ENCODE measurements at regions not wholly inside any gene's neighbourhood (a gene's known extent, or its start where the extent isn't known, plus 50 kb on each side); places are given as distances from the start of the nearest gene placed in this dataset.
A peak's percentile ranks its signal among the peaks of the same experiment; 100 is the strongest.

DNA sequence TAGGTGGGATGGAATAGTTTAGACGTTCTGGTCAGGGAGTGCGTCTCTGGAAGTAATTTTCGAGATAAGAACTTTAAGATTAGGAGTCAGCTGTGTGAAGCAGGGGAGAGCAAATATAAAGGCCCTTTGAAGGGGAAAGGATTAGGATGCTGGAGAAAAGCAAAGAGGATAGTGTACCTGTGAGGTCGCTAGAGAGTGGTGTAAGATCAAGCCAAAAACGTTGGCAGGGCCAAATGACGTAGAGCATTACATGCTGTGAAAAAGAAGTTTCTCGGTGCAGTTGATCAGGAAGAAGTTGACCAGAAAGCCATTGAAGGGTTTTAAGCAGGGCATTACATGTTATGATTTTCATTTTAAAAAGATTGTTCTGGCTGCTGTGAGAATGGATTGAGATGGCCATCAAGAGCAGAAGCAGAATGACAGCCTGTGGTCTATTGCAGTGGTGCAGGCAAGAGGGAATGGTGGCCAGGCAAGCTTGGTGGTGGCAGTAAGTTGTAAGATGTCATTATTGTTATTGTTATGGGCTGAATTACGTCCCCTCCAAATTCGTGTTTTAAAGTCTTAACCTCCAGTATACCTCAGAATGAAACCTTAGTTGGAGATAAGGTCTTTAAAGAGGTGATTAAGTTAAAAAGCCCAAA, 113.6 kb upstream of the KIF26B start:
- Histone ChIP-seq H4K20me1 (replicated peaks; ENCODE audit: insufficient read depth) (no peaks in the 10 kb centered on the region), H3K36me3 (ENCODE audit: insufficient read depth) (no peaks in the 10 kb centered on the region), H3F3A (replicated peaks; ENCODE audit: low read depth) (no peaks in the 10 kb centered on the region), H3K79me2 (replicated peaks; ENCODE audit: insufficient read depth) (no peaks in the 10 kb centered on the region; the same call in 1 of the 2 replicates), H3K4me3 (no peak overlapping the region), H2AFZ (no peak overlapping the region), H3K27me3 (ENCODE audit: insufficient read depth) (no peaks in the 10 kb centered on the region), H3K9me2 (ENCODE audit: insufficient read depth) (no peaks in the 10 kb centered on the region), H3K4me2 (no peak overlapping the region), H3K27ac (ENCODE audit: low read depth) (no peak overlapping the region), H3K4me1 (ENCODE audit: insufficient read depth) (peaks cover 6% of the 10 kb centered on the region)
- Mint-ChIP-seq H3K27me3 (ENCODE audit: insufficient read depth, low read depth, poor library complexity) (no peaks in the 10 kb centered on the region), H3K4me1 (peaks cover 25% of the 10 kb centered on the region), H3K36me3 (ENCODE audit: low read depth) (no peaks in the 10 kb centered on the region), H3K4me3 (no peak overlapping the region), H3K9me3 (no peaks in the 10 kb centered on the region), H3K27ac (no peak overlapping the region)
- DNase-seq (ENCODE audit: low spot score), result no peak
- TF ChIP-seq, protein P1, sequence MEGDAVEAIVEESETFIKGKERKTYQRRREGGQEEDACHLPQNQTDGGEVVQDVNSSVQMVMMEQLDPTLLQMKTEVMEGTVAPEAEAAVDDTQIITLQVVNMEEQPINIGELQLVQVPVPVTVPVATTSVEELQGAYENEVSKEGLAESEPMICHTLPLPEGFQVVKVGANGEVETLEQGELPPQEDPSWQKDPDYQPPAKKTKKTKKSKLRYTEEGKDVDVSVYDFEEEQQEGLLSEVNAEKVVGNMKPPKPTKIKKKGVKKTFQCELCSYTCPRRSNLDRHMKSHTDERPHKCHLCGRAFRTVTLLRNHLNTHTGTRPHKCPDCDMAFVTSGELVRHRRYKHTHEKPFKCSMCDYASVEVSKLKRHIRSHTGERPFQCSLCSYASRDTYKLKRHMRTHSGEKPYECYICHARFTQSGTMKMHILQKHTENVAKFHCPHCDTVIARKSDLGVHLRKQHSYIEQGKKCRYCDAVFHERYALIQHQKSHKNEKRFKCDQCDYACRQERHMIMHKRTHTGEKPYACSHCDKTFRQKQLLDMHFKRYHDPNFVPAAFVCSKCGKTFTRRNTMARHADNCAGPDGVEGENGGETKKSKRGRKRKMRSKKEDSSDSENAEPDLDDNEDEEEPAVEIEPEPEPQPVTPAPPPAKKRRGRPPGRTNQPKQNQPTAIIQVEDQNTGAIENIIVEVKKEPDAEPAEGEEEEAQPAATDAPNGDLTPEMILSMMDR (conservative IDR thresholded peaks at IDR 0.05; ENCODE audit: low read depth in 2 of 2), result peak in 1 of 2 experiments; percentile 17; a peak in 2 of 4 replicates
- TF ChIP-seq, protein P2, sequence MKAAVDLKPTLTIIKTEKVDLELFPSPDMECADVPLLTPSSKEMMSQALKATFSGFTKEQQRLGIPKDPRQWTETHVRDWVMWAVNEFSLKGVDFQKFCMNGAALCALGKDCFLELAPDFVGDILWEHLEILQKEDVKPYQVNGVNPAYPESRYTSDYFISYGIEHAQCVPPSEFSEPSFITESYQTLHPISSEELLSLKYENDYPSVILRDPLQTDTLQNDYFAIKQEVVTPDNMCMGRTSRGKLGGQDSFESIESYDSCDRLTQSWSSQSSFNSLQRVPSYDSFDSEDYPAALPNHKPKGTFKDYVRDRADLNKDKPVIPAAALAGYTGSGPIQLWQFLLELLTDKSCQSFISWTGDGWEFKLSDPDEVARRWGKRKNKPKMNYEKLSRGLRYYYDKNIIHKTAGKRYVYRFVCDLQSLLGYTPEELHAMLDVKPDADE (IDR thresholded peaks at IDR 0.05), result no peak
- no peak for TF ChIP-seq EZH2 (IDR thresholded peaks at IDR 0.05; ENCODE audit: low read depth, unreplicated experiment)
- ATAC-seq, result peak; percentile 46

DNA sequence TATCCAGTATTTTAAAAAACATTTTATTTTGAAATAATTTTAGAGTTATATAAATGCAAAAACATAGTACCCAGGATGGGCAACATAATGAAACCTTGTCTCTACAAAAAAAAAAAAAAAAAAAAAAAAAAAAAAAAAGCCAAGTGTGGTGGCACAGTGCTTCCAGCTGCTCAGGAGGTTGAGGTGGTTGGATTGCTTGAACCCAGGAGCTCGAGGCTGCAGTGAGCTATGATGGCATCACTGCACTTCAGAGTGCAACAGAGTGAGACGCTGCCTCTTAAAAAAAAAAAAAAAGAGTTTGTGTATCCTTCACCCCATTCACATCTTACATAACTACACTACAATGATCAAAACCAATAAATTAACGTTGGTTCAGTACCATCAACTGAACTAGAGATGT, 115.6 kb upstream of the KIF26B start:
- Histone ChIP-seq H4K20me1 (replicated peaks; ENCODE audit: insufficient read depth) (no peaks in the 10 kb centered on the region), H3K9me2 (ENCODE audit: insufficient read depth) (no peaks in the 10 kb centered on the region), H3F3A (replicated peaks; ENCODE audit: low read depth) (no peaks in the 10 kb centered on the region), H2AFZ (no peak overlapping the region), H3K27ac (ENCODE audit: low read depth) (no peak overlapping the region), H3K4me2 (no peak overlapping the region), H3K4me1 (ENCODE audit: insufficient read depth) (no peaks in the 10 kb centered on the region), H3K4me3 (no peak overlapping the region), H3K36me3 (ENCODE audit: insufficient read depth) (no peaks in the 10 kb centered on the region), H3K79me2 (replicated peaks; ENCODE audit: insufficient read depth) (no peaks in the 10 kb centered on the region; the same call in 1 of the 2 replicates), H3K27me3 (ENCODE audit: insufficient read depth) (no peaks in the 10 kb centered on the region)
- Mint-ChIP-seq H3K27ac (no peak overlapping the region), H3K9me3 (no peaks in the 10 kb centered on the region), H3K36me3 (ENCODE audit: low read depth) (no peaks in the 10 kb centered on the region), H3K4me3 (no peak overlapping the region), H3K4me1 (peaks cover 15% of the 10 kb centered on the region), H3K27me3 (ENCODE audit: insufficient read depth, low read depth, poor library complexity) (no peaks in the 10 kb centered on the region)
- DNase-seq (ENCODE audit: low spot score) (no peak), ATAC-seq (no peak)
- TF ChIP-seq EZH2 (IDR thresholded peaks at IDR 0.05; ENCODE audit: low read depth, unreplicated experiment), result no peak
- TF ChIP-seq NANOG (IDR thresholded peaks at IDR 0.05; ENCODE audit: borderline replicate concordance), result no peak
- TF ChIP-seq CREB1 (CRISPR knock-in tag; IDR thresholded peaks at IDR 0.05; ENCODE audit: low read depth), result no peak
- no peak for TF ChIP-seq JUNB (IDR thresholded peaks at IDR 0.05; ENCODE audit: unreplicated experiment)
- TF ChIP-seq POLR2AphosphoS5 (IDR thresholded peaks at IDR 0.05; ENCODE audit: low read depth), result no peak
- no peak for TF ChIP-seq STAT1 (IDR thresholded peaks at IDR 0.05; ENCODE audit: unreplicated experiment)
- TF ChIP-seq, protein P2 (IDR thresholded peaks at IDR 0.05), result no peak
- TF ChIP-seq ZNF331 (CRISPR knock-in tag; IDR thresholded peaks at IDR 0.05; ENCODE audit: low read depth), result no peak
